ENCODE measurements at regions not wholly inside any gene's neighbourhood (a gene's known extent, or its start where the extent isn't known, plus 50 kb on each side); places are given as distances from the start of the nearest gene placed in this dataset.

DNA sequence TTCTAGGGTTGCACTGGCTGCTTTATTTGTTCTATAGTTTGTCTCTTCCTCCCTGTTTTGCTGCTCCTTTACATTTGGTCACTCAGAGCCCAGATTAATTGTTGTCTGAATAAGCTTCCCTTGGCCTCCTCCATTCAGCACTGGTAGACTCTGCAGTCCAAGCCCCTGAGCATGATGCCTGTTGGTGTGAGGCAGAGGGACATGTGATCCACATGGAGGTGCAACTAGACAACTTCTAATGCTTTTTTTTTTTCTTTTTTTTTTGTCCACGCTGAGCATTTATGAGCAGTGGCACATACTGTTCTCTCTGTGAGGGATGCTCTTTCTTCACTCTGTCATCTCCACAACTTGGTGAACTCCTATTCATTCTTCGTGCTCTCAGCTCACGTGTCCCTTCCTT, 167.3 kb upstream of the TBC1D5 start:
- no peak for DNase-seq
- Histone ChIP-seq H3K9me3 (no peaks in the 10 kb centered on the region), H3K36me3 (no peaks in the 10 kb centered on the region), H3K4me3 (ENCODE audit: low read depth, low read length) (no peak overlapping the region), H3K4me1 (no peaks in the 10 kb centered on the region), H3K27me3 (no peaks in the 10 kb centered on the region)
- TF ChIP-seq, protein P1, sequence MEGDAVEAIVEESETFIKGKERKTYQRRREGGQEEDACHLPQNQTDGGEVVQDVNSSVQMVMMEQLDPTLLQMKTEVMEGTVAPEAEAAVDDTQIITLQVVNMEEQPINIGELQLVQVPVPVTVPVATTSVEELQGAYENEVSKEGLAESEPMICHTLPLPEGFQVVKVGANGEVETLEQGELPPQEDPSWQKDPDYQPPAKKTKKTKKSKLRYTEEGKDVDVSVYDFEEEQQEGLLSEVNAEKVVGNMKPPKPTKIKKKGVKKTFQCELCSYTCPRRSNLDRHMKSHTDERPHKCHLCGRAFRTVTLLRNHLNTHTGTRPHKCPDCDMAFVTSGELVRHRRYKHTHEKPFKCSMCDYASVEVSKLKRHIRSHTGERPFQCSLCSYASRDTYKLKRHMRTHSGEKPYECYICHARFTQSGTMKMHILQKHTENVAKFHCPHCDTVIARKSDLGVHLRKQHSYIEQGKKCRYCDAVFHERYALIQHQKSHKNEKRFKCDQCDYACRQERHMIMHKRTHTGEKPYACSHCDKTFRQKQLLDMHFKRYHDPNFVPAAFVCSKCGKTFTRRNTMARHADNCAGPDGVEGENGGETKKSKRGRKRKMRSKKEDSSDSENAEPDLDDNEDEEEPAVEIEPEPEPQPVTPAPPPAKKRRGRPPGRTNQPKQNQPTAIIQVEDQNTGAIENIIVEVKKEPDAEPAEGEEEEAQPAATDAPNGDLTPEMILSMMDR (IDR thresholded peaks at IDR 0.05; ENCODE audit: low read depth, low read length): no peak

DNA sequence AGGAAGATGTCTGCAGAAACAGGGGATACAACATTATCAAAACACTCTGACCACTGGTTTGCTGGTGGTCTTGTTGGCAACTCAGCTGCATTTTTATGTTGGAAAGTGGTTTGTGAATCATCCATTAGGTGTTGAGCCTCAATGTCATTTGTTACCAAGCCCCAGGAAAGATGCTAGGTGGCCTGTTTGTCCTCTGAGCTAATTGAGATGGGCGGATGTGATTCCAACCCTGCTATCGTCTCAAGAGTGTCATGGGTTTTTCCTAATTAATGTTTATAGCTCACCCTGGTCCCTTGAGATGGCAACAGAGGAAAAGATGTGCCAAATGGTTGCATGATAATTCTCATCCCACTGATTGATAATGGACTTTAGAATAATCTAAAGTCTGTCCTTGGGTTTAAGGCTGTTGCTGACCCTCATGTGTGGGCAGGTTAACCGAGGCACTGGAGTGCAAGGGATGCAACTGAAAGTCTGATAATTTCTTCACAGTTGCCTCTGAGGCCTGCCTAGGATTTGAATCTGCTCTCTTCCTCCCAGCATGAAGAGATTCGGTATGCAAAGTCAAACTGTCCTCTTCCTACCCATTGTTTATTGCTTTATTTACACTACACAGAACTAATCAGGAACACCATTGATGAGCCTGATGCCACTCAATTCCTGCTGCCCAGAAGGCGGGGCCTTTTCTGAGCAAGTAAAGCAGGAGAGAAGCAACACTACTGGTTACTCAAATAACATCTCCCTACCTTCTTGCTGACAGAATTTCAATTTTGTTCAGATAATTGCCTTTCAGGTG, 166.2 kb upstream of the TBC1D5 start:
- Histone ChIP-seq H3K9me3 (no peaks in the 10 kb centered on the region), H3K4me3 (ENCODE audit: low read depth, low read length) (no peak overlapping the region), H3K36me3 (no peaks in the 10 kb centered on the region), H3K4me1 (no peaks in the 10 kb centered on the region), H3K27me3 (no peaks in the 10 kb centered on the region)
- DNase-seq: peak; percentile 7
- TF ChIP-seq, protein P1 (IDR thresholded peaks at IDR 0.05; ENCODE audit: low read depth, low read length): no peak

- no peak for DNase-seq
- Histone ChIP-seq H3K4me3 (ENCODE audit: low read depth, low read length) (no peak overlapping the region), H3K36me3 (no peaks in the 10 kb centered on the region), H3K27me3 (no peaks in the 10 kb centered on the region), H3K4me1 (no peaks in the 10 kb centered on the region), H3K9me3 (no peaks in the 10 kb centered on the region)
- TF ChIP-seq, protein P1 (IDR thresholded peaks at IDR 0.05; ENCODE audit: low read depth, low read length): 0 out of 2 replicates have a peak, but pooled peaks have one; percentile 11
Measured at GRCh38 chr3:17905996-17906395, 163.6 kb upstream of the TBC1D5 start.

DNA sequence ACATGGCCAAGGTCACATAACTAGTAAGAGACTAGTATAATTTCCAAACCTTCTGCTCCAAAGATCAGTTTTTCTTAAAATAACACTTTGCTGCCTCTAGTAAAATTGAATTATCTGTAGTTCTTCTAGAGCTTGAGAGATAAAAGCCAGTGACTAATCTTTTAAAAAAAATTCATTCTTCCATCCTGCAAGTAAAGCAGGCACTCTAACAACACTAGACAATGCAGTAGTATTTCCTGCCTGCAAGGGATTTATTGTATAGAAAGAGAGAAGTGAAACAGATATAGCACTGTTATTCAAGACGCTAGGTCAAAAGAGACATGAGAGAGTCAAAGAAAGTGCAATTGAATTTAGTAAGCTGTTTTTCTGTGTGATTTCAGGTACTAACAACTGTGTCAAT, 159.5 kb upstream of the TBC1D5 start:
- DNase-seq: no peak
- H3K4me1 ChIP-seq: no peaks in the 10 kb centered on the region
- H3K9me3 ChIP-seq: no peaks in the 10 kb centered on the region
- no peak overlapping the region for H3K4me3 ChIP-seq (ENCODE audit: low read depth, low read length)
- no peaks in the 10 kb centered on the region for H3K27me3 ChIP-seq
- TF ChIP-seq, protein P1 (IDR thresholded peaks at IDR 0.05; ENCODE audit: low read depth, low read length): no peak
- no peaks in the 10 kb centered on the region for H3K36me3 ChIP-seq

DNA sequence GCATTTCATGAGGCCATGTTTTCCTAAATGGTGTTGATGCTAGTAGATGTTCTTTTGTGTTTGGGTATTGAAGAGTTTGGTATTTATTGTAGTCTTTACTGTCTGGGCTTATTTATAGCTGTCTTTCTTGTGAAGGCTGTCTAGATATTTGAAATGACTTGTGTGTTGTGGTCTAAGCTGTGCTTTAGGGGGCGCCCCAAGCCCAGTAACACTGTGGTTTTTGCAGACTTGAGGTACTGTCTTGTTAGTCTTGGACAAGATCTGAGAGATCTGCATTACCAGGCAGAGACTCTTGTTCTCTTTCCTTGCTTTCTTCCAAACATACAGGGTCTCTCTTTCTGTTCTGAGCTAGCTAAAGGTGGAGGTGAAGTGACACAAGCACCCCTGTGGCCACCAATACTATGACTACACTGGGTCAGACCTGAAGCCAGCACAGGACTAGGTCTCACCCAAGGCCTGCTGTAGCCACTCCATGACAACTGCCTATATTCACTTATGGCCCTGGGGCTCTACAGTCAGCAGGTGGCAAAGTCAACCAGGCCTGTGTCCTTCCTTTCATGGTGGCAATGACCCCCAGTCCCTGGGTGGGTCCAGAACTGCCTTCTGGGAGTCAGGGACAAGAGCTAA, 152.1 kb upstream of the TBC1D5 start:
- H3K4me3 ChIP-seq (ENCODE audit: low read depth, low read length): no peak overlapping the region
- H3K4me1 ChIP-seq: no peaks in the 10 kb centered on the region
- DNase-seq: peak; percentile 50
- no peaks in the 10 kb centered on the region for H3K9me3 ChIP-seq
- TF ChIP-seq, protein P1 (IDR thresholded peaks at IDR 0.05; ENCODE audit: low read depth, low read length): peak; percentile 62
- H3K27me3 ChIP-seq: no peaks in the 10 kb centered on the region
- no peaks in the 10 kb centered on the region for H3K36me3 ChIP-seq
